ENCODE measurements at regions not wholly inside any gene's neighbourhood (a gene's known extent, or its start where the extent isn't known, plus 50 kb on each side); places are given as distances from the start of the nearest gene placed in this dataset.

DNA sequence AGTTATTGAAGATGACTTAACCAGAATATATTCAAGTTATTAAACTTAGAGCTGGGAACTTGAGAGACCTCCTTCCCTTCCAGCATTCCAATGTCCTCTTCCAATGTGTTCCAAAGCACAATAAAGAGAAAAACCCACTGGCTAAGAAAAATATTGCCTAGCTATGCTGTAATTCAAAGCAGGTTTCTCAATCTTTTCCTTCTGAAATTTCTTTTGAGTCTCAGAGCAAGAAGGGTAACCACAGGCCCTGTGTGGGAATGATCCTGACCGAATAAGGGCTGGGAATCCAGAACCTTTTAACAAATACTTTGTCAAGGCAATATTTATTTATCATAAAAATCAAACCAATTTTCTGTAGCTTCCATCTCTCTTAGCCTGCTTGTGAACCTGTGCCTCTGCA, 150.7 kb upstream of the SFRP2 start:
- Histone ChIP-seq H2BK120ac (ENCODE audit: low read depth, low read length, poor library complexity, severe bottlenecking) (no peak overlapping the region), H3K18ac (ENCODE audit: insufficient read length, low read depth, low read length) (no peak overlapping the region), H2BK15ac (ENCODE audit: low read depth, low read length) (no peak overlapping the region), H3K23ac (ENCODE audit: insufficient read length, low read depth, low read length) (no peak overlapping the region), H3K79me2 (ENCODE audit: insufficient read depth, low read length) (no peaks in the 10 kb centered on the region), H3K27me3 (ENCODE audit: insufficient read depth, low read length) (no peaks in the 10 kb centered on the region), H3K4ac (ENCODE audit: low read depth, low read length) (no peak overlapping the region), H4K5ac (ENCODE audit: insufficient read length, low read depth, low read length) (no peak overlapping the region), H3K23me2 (ENCODE audit: insufficient read length, low read depth, low read length, poor library complexity, severe bottlenecking) (no peaks in the 10 kb centered on the region), H3K56ac (ENCODE audit: insufficient read length, low read depth, low read length) (no peak overlapping the region), H3K27ac (ENCODE audit: insufficient read length, low read depth, low read length) (no peak overlapping the region), H2AFZ (ENCODE audit: low read length) (no peak overlapping the region), H2BK20ac (ENCODE audit: low read depth, low read length, poor library complexity, severe bottlenecking) (no peak overlapping the region), H3K14ac (ENCODE audit: insufficient read depth, low read length) (no peak overlapping the region), H2AK5ac (ENCODE audit: insufficient read length, low read length) (no peak overlapping the region), H3K9me3 (ENCODE audit: control insufficient read depth, low read depth, low read length) (no peaks in the 10 kb centered on the region), H3K4me2 (ENCODE audit: insufficient read depth, insufficient read length, low read length) (no peak overlapping the region), H3K9ac (ENCODE audit: extremely low read depth, insufficient read length, low read length) (no peak overlapping the region), H4K20me1 (ENCODE audit: control insufficient read depth, insufficient read depth, insufficient read length) (no peaks in the 10 kb centered on the region), H4K91ac (ENCODE audit: insufficient read length, low read depth, low read length) (no peak overlapping the region), H3T11ph (ENCODE audit: low read length) (no peak overlapping the region), H2BK5ac (ENCODE audit: insufficient read length, low read length) (no peak overlapping the region), H3K4me1 (ENCODE audit: insufficient read depth, low read length) (no peaks in the 10 kb centered on the region), H2BK12ac (ENCODE audit: insufficient read length, low read depth, low read length) (no peak overlapping the region), H4K8ac (replicated peaks; ENCODE audit: insufficient read length, low read depth, low read length) (no peak overlapping the region), H3K79me1 (ENCODE audit: insufficient read depth, low read depth, low read length, poor library complexity, severe bottlenecking) (no peaks in the 10 kb centered on the region)
- Mint-ChIP-seq H3K36me3 (ENCODE audit: insufficient read depth in 1 of 3, low read depth in 3 of 3) (no peaks in the 10 kb centered on the region; a peak in 2 of 7 replicates), H3K4me1 (peaks cover 0 to under 1% of the 10 kb centered on the region in 2 experiments; a peak in 2 of 4 replicates), H3K27me3 (ENCODE audit: low read depth) (no peaks in the 10 kb centered on the region), H3K27ac (no peak overlapping the region), H3K9me3 (no peaks in the 10 kb centered on the region), H3K4me3 (no peak overlapping the region)
- no CpG with 5 or more reads among the region's 1 CpG for WGBS (ENCODE audit: extremely low coverage, insufficient read length, low lambda C conversion rate)
- TF ChIP-seq, protein P1, sequence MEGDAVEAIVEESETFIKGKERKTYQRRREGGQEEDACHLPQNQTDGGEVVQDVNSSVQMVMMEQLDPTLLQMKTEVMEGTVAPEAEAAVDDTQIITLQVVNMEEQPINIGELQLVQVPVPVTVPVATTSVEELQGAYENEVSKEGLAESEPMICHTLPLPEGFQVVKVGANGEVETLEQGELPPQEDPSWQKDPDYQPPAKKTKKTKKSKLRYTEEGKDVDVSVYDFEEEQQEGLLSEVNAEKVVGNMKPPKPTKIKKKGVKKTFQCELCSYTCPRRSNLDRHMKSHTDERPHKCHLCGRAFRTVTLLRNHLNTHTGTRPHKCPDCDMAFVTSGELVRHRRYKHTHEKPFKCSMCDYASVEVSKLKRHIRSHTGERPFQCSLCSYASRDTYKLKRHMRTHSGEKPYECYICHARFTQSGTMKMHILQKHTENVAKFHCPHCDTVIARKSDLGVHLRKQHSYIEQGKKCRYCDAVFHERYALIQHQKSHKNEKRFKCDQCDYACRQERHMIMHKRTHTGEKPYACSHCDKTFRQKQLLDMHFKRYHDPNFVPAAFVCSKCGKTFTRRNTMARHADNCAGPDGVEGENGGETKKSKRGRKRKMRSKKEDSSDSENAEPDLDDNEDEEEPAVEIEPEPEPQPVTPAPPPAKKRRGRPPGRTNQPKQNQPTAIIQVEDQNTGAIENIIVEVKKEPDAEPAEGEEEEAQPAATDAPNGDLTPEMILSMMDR (conservative IDR thresholded peaks at IDR 0.05) = no peak
- DNase-seq = no peak

All from H9 (cell line).